GM10248 (cell line): ENCODE measurements at regions not wholly inside any gene's neighbourhood (a gene's known extent, or its start where the extent isn't known, plus 50 kb on each side); places are given as distances from the start of the nearest gene placed in this dataset.

Source experiments
- CTCF ChIA-PET: fragments of 300-600 bp; sonication (Branson Sonifier 250); formaldehyde crosslinking; extraction: SDS; loops from one replicate; lab custom pipeline; 2021; ENCODE audit warnings: antibody characterized with exemption; lab: Yijun Ruan, JAX
- POLR2A ChIA-PET: fragments of 350-650 bp; sonication (Branson Sonifier 250); formaldehyde crosslinking; extraction: SDS; loops from one replicate; lab custom pipeline; 2020; ENCODE audit warnings: antibody characterized with exemption; lab: Yijun Ruan, JAX
- DNase-seq: peaks from one replicate; pipeline ENCODE4 v3.0.0; 2012; ENCODE audit errors: extremely low spot score
- CTCF ChIP-seq: IDR thresholded peaks from 2 replicates; pipeline ENCODE4 v1.5.1; 2012; ENCODE audit warnings: mild to moderate bottlenecking, low read depth; ENCODE audit errors: extremely low read depth, missing control alignments, control extremely low read depth

- ChIA-PET CTCF (interaction anchor here (1.2 to 2.1 kb wide), 2 partner anchors 10 to 18 kb away, joined by 4 to 6 read pairs; no protein-coding TSS in a partner anchor), POLR2A (no interaction called here)
- TF ChIP-seq CTCF, result no peak
- no peak for DNase-seq
Observed at GRCh38 chr3:18127859-18128681, 297.1 kb downstream of the SATB1 start.

DNA sequence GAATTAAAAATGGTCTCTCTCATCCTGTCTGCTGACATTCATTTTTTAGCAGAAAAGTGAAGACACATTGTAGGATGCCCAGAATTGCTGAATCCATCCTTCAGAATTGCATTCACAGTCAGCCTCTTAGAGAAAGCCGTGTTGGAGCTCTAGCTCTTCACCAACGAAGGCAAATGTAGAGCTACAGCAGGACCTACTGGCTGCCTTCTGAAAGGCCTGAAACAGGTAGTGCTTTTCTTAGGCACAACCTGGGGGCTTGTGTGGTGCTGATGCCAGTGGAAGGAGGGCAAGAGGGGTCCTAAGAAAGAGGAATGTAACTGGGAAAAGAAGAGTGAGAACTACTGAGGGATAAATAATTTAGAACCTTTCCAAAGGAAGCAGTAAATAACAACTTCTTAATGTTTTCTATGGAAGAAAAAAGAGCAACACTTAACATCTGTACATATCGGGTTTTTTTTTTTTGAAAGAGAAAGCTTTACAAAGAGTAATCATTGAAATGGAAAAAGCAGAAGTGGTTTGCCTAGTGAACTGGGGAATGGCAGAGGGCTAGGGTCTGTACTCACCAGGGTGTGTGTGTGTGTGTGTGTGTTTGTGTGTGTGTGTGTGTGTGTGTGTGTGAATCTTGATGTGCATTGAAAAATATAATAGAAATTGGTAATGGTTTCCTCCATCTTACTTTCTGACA lies 297.8 kb downstream of the SATB1 start:
- ChIA-PET CTCF (interaction anchor here (1.2 kb wide), 1 partner anchor 11 kb away, joined by 4 read pairs; no protein-coding TSS in a partner anchor), POLR2A (no interaction called here)
- no peak for TF ChIP-seq CTCF
- peak; percentile 51 for DNase-seq

- CTCF ChIA-PET, result no interaction called here
- POLR2A ChIA-PET, result no interaction called here
- TF ChIP-seq CTCF, result no peak
- DNase-seq, result no peak
Observed at GRCh38 chr3:18126772-18127171, 298.4 kb downstream of the SATB1 start.

GRCh38 chr3:18124501-18124900 lies 300.6 kb downstream of the SATB1 start:
- CTCF ChIA-PET, result no interaction called here
- TF ChIP-seq CTCF, result no peak
- DNase-seq, result no peak
- POLR2A ChIA-PET, result no interaction called here

DNA sequence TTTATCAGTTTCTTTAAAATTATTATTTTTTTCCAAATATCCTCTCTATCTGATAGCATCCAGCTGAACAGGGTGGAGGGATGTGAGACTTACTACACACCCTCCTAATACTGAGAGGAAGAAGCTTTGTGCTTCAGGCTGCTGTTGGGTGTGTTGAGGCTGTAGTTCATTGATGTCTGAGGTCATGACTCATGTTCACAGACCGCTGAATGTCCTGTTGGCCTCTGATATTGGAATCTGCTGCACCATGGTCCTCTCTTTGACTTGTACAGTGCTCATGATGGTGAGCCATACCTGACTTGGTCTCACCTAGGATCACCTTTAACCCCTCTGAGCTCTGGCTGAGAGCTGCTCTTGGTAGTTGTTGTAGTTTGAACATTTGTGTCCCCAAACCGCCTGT lies 302.9 kb downstream of the SATB1 start:
- TF ChIP-seq CTCF, result no peak
- ChIA-PET POLR2A (no interaction called here), CTCF (no interaction called here)
- no peak for DNase-seq

DNA sequence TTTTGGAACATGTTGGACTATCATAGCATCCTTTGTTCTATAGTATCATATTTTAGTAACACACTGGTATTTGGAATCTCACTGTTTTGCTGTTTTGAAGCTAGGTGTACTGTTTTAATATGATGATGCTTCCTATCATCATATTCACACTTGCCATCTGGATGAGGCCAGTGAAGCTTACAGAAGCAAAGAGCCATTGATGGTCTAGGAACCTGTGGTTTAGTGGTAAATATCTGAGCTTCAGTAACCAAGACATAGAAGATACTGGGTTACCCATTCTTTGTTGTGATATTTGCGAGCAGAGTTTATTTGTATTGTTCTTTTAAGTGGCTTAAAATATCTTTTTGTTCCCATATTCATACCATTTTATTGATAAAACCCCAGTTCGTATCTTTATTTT lies 304.1 kb downstream of the SATB1 start:
- no peak for DNase-seq
- POLR2A ChIA-PET, result no interaction called here
- CTCF ChIA-PET, result interaction anchor here (1.4 kb wide), 1 partner anchor 10 kb away, joined by 4 read pairs; no protein-coding TSS in a partner anchor
- no peak for TF ChIP-seq CTCF
